ENCODE measurements at regions not wholly inside any gene's neighbourhood (a gene's known extent, or its start where the extent isn't known, plus 50 kb on each side); places are given as distances from the start of the nearest gene placed in this dataset.

GRCh38 chr1:38512024-38512767 lies 347.4 kb downstream of the RRAGC start:
- TF ChIP-seq POLR2A (IDR thresholded peaks at IDR 0.05) (no peak), CTCF (IDR thresholded peaks at IDR 0.05) (no peak), POLR2AphosphoS5 (IDR thresholded peaks at IDR 0.05; ENCODE audit: insufficient read depth in 1 of 2, low read depth in 1 of 2) (no peak)

Measured in vagina (tissue), 2 donors.